Pancreas (tissue), 10 donors: ENCODE measurements at regions not wholly inside any gene's neighbourhood (a gene's known extent, or its start where the extent isn't known, plus 50 kb on each side); places are given as distances from the start of the nearest gene placed in this dataset.

Source experiments
- ATAC-seq, 4 donors: fragments of 200-7000 bp; cut with Tn5 transposase; one replicate each; pipeline versions ENCODE4 v1.8.0 to v1.9.1; 2020; ENCODE audit warnings: mild to moderate bottlenecking in 4 of 4, moderate library complexity in 4 of 4
- DNase-seq, 6 donors: peaks; one replicate each; pipeline ENCODE4 v3.0.0-alpha.2; 2020
- FAIRE-seq: peaks from 2 replicates; lab custom pipeline; 2012; peaks lifted over from hg19 to GRCh38; lab: Jason Lieb, UNC
- H3K27ac ChIP-seq, 4 donors: fragments of 200-600 bp; sonication (generic); 1 replicate in 3 of 4; 2 replicates in 1 of 4; pipeline versions ENCODE4 v1.5.0 to v1.8.0; 2020
- H3K27me3 ChIP-seq, 4 donors: fragments of 200-600 bp; one replicate each; pipeline ENCODE4 v1.8.0; 2021
- H3K36me3 ChIP-seq, 3 donors: fragments of 200-600 bp; sonication (generic) in 1 of 3; one replicate each; pipeline versions ENCODE4 v1.5.0 to v1.8.0; 2020 to 2021
- H3K4me1 ChIP-seq, 3 donors: fragments of 200-600 bp; one replicate each; pipeline ENCODE4 v1.8.0; 2021
- H3K4me3 ChIP-seq, 4 donors: fragments of 200-600 bp; sonication (generic) in 2 of 4; one replicate each; pipeline versions ENCODE4 v1.5.0 to v1.8.0; 2020 to 2021
- H3K9me3 ChIP-seq, 4 donors: fragments of 200-600 bp; one replicate each; pipeline ENCODE4 v1.8.0; 2021
- WGBS, 2 donors: extraction: QIAGEN DNeasy Blood & Tissue Kit; methylation state at CpG; one replicate each; pipeline ENCODE4 v1.1.7; 2013; 5-methylcytosine and 5-hydroxymethylcytosine counted together
- intact Hi-C, 3 donors: fragments of 100-400 bp; cut with DNase I; formaldehyde crosslinking; loops; one replicate each; pipeline versions ENCODE4 v1.11.1 to v1.14.2; 2022
- TF ChIP-seq, protein P1 (sequence below), 4 donors: fragments of 200-600 bp; sonication (generic) in 3 of 4; IDR thresholded peaks; one replicate each; pipeline versions ENCODE4 v1.5.0 to v1.8.0; 2021; ENCODE audit warnings: antibody characterized with exemption in 4 of 4
- donor health status: healthy with polysubstance abuse.
- donor health status: DM: no; HTN: no; CAD: no; lungs with moderate emphysema.
- donor health status: DM: no; HTN: no; CAD: no.
- donor health status: control.
- donor health status: control.
- donor health status: Bipolar disorder and iron deficiency.
- donor health status: DM: yes; HTN: yes; CAD: no.
- donor health status: DM: no; HTN: no; CAD: no.
- donor health status: DM: no; HTN: no; CAD: no.
- donor health status: DM: yes; HTN: yes; CAD: no.

DNA sequence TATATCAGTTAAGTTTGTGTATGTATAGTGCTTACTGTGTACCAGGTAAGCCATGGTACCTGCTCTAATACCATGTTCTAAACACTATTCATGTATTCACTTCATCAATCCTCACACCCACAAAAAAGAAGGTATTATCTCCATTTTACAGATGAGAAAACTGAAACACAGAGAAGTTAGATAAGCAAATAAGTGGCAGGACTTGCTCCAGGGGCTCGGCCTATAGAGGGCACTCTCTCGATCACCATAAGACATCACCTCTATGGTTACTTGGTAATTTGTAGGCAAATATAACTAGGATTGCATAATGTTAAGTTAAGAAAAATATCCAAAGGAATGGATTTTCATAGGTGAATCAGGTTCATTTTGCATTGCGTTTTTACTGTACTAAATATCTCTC is 118.1 kb upstream of the FN1 start:
- no peak for DNase-seq
- no peak overlapping the region for H3K27ac ChIP-seq
- ATAC-seq, result no peak
- H3K36me3 ChIP-seq, result no peaks in the 10 kb centered on the region
- 88 to 91% methylated on average over 3 of the region's 3 CpGs for WGBS, 2 donors
- no peak for FAIRE-seq
- H3K27me3 ChIP-seq, result no peaks in the 10 kb centered on the region
- H3K4me1 ChIP-seq, result no peaks in the 10 kb centered on the region
- TF ChIP-seq, protein P1, sequence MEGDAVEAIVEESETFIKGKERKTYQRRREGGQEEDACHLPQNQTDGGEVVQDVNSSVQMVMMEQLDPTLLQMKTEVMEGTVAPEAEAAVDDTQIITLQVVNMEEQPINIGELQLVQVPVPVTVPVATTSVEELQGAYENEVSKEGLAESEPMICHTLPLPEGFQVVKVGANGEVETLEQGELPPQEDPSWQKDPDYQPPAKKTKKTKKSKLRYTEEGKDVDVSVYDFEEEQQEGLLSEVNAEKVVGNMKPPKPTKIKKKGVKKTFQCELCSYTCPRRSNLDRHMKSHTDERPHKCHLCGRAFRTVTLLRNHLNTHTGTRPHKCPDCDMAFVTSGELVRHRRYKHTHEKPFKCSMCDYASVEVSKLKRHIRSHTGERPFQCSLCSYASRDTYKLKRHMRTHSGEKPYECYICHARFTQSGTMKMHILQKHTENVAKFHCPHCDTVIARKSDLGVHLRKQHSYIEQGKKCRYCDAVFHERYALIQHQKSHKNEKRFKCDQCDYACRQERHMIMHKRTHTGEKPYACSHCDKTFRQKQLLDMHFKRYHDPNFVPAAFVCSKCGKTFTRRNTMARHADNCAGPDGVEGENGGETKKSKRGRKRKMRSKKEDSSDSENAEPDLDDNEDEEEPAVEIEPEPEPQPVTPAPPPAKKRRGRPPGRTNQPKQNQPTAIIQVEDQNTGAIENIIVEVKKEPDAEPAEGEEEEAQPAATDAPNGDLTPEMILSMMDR (IDR thresholded peaks at IDR 0.05), result no peak
- H3K9me3 ChIP-seq, result no peaks in the 10 kb centered on the region
- intact Hi-C loops, result no loop called here
- H3K4me3 ChIP-seq, result no peak overlapping the region

DNA sequence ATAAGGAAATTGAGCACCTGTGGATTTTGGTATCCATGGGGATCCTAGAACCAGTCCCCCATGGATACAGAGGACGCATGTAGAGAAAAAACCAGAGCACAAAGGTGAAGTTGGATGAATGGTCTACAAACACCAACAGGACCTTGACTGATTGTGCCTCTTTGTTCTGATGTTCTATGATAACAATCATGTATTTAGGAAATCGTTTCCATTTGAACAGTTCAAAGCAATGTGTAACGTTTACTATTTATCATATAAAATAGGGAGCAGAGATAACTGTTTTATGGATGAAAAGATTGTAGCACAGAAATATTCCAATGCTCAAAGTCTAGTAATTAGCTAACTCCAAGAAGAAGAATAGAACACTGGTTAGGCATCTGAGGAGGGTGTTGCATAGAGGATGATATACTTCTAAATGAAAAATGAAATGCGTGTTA is 116.3 kb upstream of the FN1 start:
- intact Hi-C loops, result no loop called here

DNA sequence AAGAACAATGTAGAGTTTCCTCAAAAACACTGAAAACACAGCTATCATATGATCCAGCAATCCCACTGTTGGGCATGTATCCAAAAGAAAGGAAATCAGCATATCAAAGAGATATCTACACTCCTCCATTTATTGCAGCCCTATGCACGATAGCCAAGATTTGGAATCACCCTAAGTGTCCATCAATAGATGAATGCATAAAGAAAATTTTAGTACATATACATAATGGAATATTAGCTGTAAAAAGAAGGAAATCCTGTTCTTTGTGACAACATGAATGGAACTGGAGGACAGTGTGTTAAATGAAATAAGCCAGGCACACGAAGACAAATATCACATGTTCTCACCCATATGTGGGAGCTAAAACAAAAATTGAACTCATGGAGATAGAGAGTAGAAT is 114.5 kb upstream of the FN1 start:
- Histone ChIP-seq H3K36me3 (no peaks in the 10 kb centered on the region), H3K27me3 (no peaks in the 10 kb centered on the region), H3K27ac (no peak overlapping the region), H3K4me1 (no peaks in the 10 kb centered on the region), H3K4me3 (no peak overlapping the region), H3K9me3 (no peaks in the 10 kb centered on the region)
- TF ChIP-seq, protein P1 (IDR thresholded peaks at IDR 0.05), result no peak
- no peak for DNase-seq
- 47 to 57% methylated on average over 2 of the region's 2 CpGs for WGBS, 2 donors
- no peak for FAIRE-seq
- intact Hi-C loops, result no loop called here
- ATAC-seq, result no peak

More for the DNA sequence above, 116.3 kb upstream of the FN1 start:
- Histone ChIP-seq H3K36me3 (no peaks in the 10 kb centered on the region), H3K27me3 (no peaks in the 10 kb centered on the region), H3K4me3 (no peak overlapping the region), H3K9me3 (no peaks in the 10 kb centered on the region), H3K27ac (no peak overlapping the region), H3K4me1 (no peaks in the 10 kb centered on the region)
- ATAC-seq, result no peak
- TF ChIP-seq, protein P1 (IDR thresholded peaks at IDR 0.05), result no peak
- WGBS, 2 donors, result 45 to 48% methylated on average over 4 of the region's 4 CpGs
- no peak for FAIRE-seq
- no peak for DNase-seq

DNA sequence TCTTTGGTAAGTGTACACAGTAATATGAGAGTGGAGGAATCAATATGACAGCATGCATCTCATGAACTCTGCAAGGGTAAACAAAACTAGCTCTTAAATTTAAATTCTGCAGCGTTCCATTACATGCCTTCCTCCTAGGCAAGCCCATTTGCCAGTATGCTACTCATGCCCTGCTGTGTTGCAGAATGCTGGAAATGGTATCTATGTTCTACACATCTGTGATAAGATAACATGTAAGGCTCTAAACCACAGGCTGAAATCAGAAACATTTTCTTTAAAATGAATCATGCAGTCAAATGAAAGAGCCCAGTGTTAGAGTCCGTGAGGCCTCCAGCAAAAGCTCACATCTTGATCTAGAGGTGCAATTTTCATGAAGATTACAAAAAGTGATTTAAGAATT is 112.8 kb upstream of the FN1 start:
- no peak overlapping the region for H3K27ac ChIP-seq
- WGBS, 2 donors, result 71 to 79% methylated on average over 2 of the region's 2 CpGs
- H3K4me3 ChIP-seq, result no peak overlapping the region
- no peaks in the 10 kb centered on the region for H3K4me1 ChIP-seq
- no peak for FAIRE-seq
- TF ChIP-seq, protein P1 (IDR thresholded peaks at IDR 0.05), result no peak
- no peak for ATAC-seq
- H3K27me3 ChIP-seq, result no peaks in the 10 kb centered on the region
- no peak for DNase-seq
- H3K9me3 ChIP-seq, result no peaks in the 10 kb centered on the region
- intact Hi-C loops, result no loop called here
- no peaks in the 10 kb centered on the region for H3K36me3 ChIP-seq

DNA sequence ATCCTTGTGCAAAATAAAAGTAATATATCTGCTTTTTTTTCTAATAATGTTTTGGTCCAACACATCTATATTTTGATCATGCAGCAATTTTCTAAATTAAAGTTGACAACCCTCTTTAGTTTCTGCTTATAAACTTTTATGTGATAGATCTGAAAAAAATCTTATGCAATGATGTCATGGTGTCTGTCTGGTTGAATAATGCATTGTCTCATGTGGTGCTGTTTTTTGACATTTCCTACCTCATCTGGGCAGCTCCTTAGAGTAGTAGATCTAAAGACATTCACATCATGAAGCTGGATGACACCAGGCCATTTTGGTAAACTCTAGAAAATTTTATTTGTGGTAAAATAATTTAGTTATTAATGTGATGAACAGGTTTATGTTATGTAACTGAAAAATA is 106.8 kb upstream of the FN1 start:
- ATAC-seq, result no peak

More for the DNA sequence above, 106.8 kb upstream of the FN1 start:
- TF ChIP-seq, protein P1 (IDR thresholded peaks at IDR 0.05), result no peak
- no peaks in the 10 kb centered on the region for H3K36me3 ChIP-seq
- intact Hi-C loops, result no loop called here
- H3K27me3 ChIP-seq, result no peaks in the 10 kb centered on the region
- no peak for FAIRE-seq
- H3K4me3 ChIP-seq, result no peak overlapping the region
- no peak for DNase-seq
- no peaks in the 10 kb centered on the region for H3K4me1 ChIP-seq
- H3K9me3 ChIP-seq, result no peaks in the 10 kb centered on the region
- H3K27ac ChIP-seq, result no peak overlapping the region
